Osteocyte (in vitro differentiated cells): ENCODE measurements at regions not wholly inside any gene's neighbourhood (a gene's known extent, or its start where the extent isn't known, plus 50 kb on each side); places are given as distances from the start of the nearest gene placed in this dataset.

Source experiments
- DNase-seq: peaks from one replicate; pipeline ENCODE4 v3.0.0; 2021; ENCODE audit warnings: mixed read lengths; ENCODE audit not compliant: unreplicated experiment; ENCODE audit errors: extremely low spot score
- H3K27ac Mint-ChIP-seq: one replicate; pipeline ENCODE4 v1.8.0; 2021; ENCODE audit warnings: mild to moderate bottlenecking, mixed read lengths; ENCODE audit not compliant: unreplicated experiment
- H3K27me3 Mint-ChIP-seq: one replicate; pipeline ENCODE4 v1.8.0; 2021; ENCODE audit warnings: mixed read lengths; ENCODE audit not compliant: unreplicated experiment
- H3K36me3 Mint-ChIP-seq: one replicate; pipeline ENCODE4 v1.8.0; 2021; ENCODE audit warnings: mixed read lengths; ENCODE audit not compliant: unreplicated experiment
- H3K4me1 Mint-ChIP-seq: one replicate; pipeline ENCODE4 v1.8.0; 2021; ENCODE audit warnings: mixed read lengths; ENCODE audit not compliant: unreplicated experiment
- H3K4me3 Mint-ChIP-seq: one replicate; pipeline ENCODE4 v1.8.0; 2021; ENCODE audit warnings: mild to moderate bottlenecking, moderate library complexity, mixed read lengths; ENCODE audit not compliant: unreplicated experiment
- H3K9me3 Mint-ChIP-seq: one replicate; pipeline ENCODE4 v1.8.0; 2021; ENCODE audit warnings: mixed read lengths; ENCODE audit not compliant: unreplicated experiment
- CTCF ChIP-seq: fragments of 200-600 bp; sonication (generic); IDR thresholded peaks from 2 replicates; pipeline ENCODE4 v1.5.0; 2021; ENCODE audit warnings: antibody characterized with exemption, mild to moderate bottlenecking, moderate library complexity

DNA sequence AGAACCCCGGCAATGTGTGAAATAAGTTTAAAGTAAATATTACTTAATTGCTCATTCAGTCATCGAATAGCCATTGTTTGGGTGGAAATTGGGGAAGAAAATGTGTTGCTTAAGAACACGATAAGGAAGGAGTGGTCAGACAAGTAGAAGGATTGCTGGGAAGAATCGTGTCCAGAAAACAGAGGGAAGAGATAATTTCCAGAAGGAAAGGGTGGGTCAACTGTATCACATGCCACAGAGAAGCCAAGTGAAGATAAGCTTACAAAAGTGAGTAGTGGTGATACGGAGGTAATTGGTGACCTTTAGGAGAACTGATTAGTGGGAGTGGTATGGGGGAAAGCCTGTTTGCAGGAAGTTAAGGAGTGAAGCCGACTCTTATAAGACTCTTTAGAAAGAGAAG is 306.2 kb downstream of the SOX4 start:
- TF ChIP-seq CTCF: no peak
- Mint-ChIP-seq H3K4me1 (peaks cover 8% of the 10 kb centered on the region), H3K9me3 (peaks cover 5% of the 10 kb centered on the region), H3K36me3 (no peaks in the 10 kb centered on the region), H3K4me3 (no peak overlapping the region), H3K27me3 (no peaks in the 10 kb centered on the region), H3K27ac (no peak overlapping the region)
- DNase-seq: no peak

DNA sequence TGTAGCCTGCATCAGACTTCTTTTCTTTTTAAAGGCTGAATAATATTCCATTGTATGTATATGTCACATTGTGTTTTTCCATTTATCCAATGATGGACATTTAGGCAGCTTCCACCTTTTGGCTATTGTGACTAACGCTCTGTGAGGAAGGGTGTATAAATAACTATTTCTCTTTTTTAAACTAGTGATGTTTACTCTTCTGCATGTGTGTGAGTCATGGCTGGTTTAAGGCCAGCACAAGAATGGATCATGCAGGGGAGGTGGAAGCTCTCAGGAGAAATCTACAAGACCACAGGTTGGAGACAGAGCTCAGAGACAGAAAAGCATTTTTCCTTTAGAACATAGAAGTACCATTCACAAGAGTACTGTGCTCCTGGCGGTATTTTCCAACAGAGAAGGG is 307.2 kb downstream of the SOX4 start:
- no peak for DNase-seq
- Mint-ChIP-seq H3K4me1 (peaks cover 8% of the 10 kb centered on the region), H3K27ac (no peak overlapping the region), H3K27me3 (no peaks in the 10 kb centered on the region), H3K9me3 (peaks cover 5% of the 10 kb centered on the region), H3K36me3 (no peaks in the 10 kb centered on the region), H3K4me3 (no peak overlapping the region)
- no peak for TF ChIP-seq CTCF

DNA sequence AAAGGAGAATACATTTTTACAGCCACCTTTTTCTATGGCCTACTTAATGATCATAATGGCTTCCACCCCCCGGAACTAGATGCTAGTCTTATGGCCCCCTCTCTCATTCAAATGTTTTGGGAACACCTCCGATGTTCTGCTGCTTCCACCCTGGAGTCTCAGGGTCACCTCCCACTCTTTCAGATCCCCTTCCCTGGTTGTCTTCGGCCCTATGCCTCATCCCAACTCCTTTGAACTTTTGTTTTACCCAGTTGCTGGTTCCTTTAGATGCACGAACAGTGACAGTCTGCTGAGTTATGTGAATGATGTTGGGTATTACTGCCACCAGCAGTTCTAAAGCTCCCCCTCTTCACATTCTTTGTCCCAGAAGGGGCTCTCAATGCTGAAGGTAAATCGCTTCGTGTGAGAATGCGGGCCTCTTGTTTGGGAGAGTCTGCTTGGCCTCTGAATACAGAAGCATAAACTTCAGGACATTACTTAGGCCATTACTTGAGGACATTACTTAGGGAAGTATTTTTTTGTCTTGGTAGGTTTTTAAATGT is 309.1 kb downstream of the SOX4 start:
- no peak overlapping the region for H3K4me3 Mint-ChIP-seq
- H3K9me3 Mint-ChIP-seq: peaks cover 5% of the 10 kb centered on the region
- peak; percentile 60 for DNase-seq
- peaks cover 8% of the 10 kb centered on the region for H3K4me1 Mint-ChIP-seq
- H3K27ac Mint-ChIP-seq: no peak overlapping the region
- TF ChIP-seq CTCF: no peak
- no peaks in the 10 kb centered on the region for H3K36me3 Mint-ChIP-seq
- H3K27me3 Mint-ChIP-seq: no peaks in the 10 kb centered on the region

DNA sequence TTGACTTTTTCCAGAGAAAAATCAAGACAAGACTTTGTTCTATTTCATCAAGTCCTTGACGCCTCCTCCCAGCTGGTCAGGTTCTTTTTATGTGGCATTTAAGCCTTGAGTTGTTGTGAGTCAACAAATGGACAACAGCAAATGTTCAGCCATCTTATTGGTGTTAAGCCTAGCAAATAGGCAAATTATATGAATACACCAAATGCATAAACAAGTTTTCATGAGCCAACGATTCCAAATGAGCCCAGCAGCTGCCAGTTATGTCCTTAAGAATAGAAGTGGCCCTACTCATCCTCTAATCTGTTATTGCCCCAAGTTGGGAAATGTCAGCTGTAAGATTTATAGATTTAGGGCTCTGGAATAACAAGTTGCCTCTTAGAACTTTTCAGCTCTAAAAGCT is 312.0 kb downstream of the SOX4 start:
- H3K4me3 Mint-ChIP-seq: no peak overlapping the region
- H3K27me3 Mint-ChIP-seq: no peaks in the 10 kb centered on the region

GRCh38 chr6:21906826-21907225 is 313.3 kb downstream of the SOX4 start:
- no peak for TF ChIP-seq CTCF
- no peak for DNase-seq
- Mint-ChIP-seq H3K27me3 (no peaks in the 10 kb centered on the region), H3K27ac (no peak overlapping the region), H3K9me3 (no peaks in the 10 kb centered on the region), H3K36me3 (no peaks in the 10 kb centered on the region), H3K4me3 (no peak overlapping the region), H3K4me1 (no peaks in the 10 kb centered on the region)

More for the DNA sequence above, 312.0 kb downstream of the SOX4 start:
- TF ChIP-seq CTCF: no peak
- Mint-ChIP-seq H3K9me3 (peaks cover 3% of the 10 kb centered on the region), H3K4me1 (no peaks in the 10 kb centered on the region), H3K36me3 (no peaks in the 10 kb centered on the region), H3K27ac (no peak overlapping the region)
- DNase-seq: no peak
